ENCODE measurements at regions not wholly inside any gene's neighbourhood (a gene's known extent, or its start where the extent isn't known, plus 50 kb on each side); places are given as distances from the start of the nearest gene placed in this dataset.

GRCh38 chr21:27251752-27252151 lies 284.9 kb upstream of the ADAMTS5 start:
- H3K4me3 Mint-ChIP-seq (ENCODE audit: unreplicated experiment): no peak overlapping the region
- no peaks in the 10 kb centered on the region for H3K36me3 Mint-ChIP-seq (ENCODE audit: low read depth, unreplicated experiment)
- Histone ChIP-seq H3K4me2 (ENCODE audit: low read length) (no peak overlapping the region), H4K20me1 (ENCODE audit: insufficient read depth, low read length) (no peaks in the 10 kb centered on the region), H3K27me3 (ENCODE audit: insufficient read depth, low read length) (no peaks in the 10 kb centered on the region), H3K79me2 (ENCODE audit: insufficient read depth, low read length) (no peaks in the 10 kb centered on the region), H3K36me3 (ENCODE audit: insufficient read depth, low read length) (no peaks in the 10 kb centered on the region), H3K4me3 (ENCODE audit: insufficient read depth, low read depth, low read length) (no peak overlapping the region), H3K9me3 (ENCODE audit: insufficient read depth, low read depth, low read length) (no peaks in the 10 kb centered on the region), H3K4me1 (ENCODE audit: insufficient read depth, low read length) (no peaks in the 10 kb centered on the region), H3K27ac (ENCODE audit: low read depth, low read length) (no peak overlapping the region), H3K9ac (ENCODE audit: low read length) (no peak overlapping the region), H2AFZ (ENCODE audit: low read depth, low read length) (no peak overlapping the region)
- DNase-seq (ENCODE audit: low read depth) (no peak), FAIRE-seq (no peak)
- no peaks in the 10 kb centered on the region for H3K9me3 Mint-ChIP-seq (ENCODE audit: unreplicated experiment)
- H3K27me3 Mint-ChIP-seq (ENCODE audit: low read depth, unreplicated experiment): no peaks in the 10 kb centered on the region
- TF ChIP-seq CTCF (IDR thresholded peaks at IDR 0.05; ENCODE audit: insufficient read depth, low read depth, low read length): no peak
- no peak for TF ChIP-seq EZH2 (IDR thresholded peaks at IDR 0.05; ENCODE audit: insufficient read depth, low read length)
- peaks cover 5% of the 10 kb centered on the region for H3K4me1 Mint-ChIP-seq (ENCODE audit: low read depth, unreplicated experiment)
- H3K27ac Mint-ChIP-seq (ENCODE audit: unreplicated experiment): no peak overlapping the region

- TF ChIP-seq CTCF (IDR thresholded peaks at IDR 0.05; ENCODE audit: insufficient read depth, low read depth, low read length) (no peak), EZH2 (IDR thresholded peaks at IDR 0.05; ENCODE audit: insufficient read depth, low read length) (no peak)
- no peaks in the 10 kb centered on the region for H3K9me3 Mint-ChIP-seq (ENCODE audit: unreplicated experiment)
- H3K79me2 ChIP-seq (ENCODE audit: insufficient read depth, low read length): no peaks in the 10 kb centered on the region
- no peak for FAIRE-seq
- no peaks in the 10 kb centered on the region for H3K36me3 ChIP-seq (ENCODE audit: insufficient read depth, low read length)
- H3K27me3 Mint-ChIP-seq (ENCODE audit: low read depth, unreplicated experiment): no peaks in the 10 kb centered on the region
- H3K27ac ChIP-seq (ENCODE audit: low read depth, low read length): no peak overlapping the region
- H3K9ac ChIP-seq (ENCODE audit: low read length): no peak overlapping the region
- no peaks in the 10 kb centered on the region for H3K36me3 Mint-ChIP-seq (ENCODE audit: low read depth, unreplicated experiment)
- H3K27me3 ChIP-seq (ENCODE audit: insufficient read depth, low read length): no peaks in the 10 kb centered on the region
- H3K4me3 ChIP-seq (ENCODE audit: insufficient read depth, low read depth, low read length): no peak overlapping the region
- DNase-seq (ENCODE audit: low read depth): no peak
- H3K9me3 ChIP-seq (ENCODE audit: insufficient read depth, low read depth, low read length): no peaks in the 10 kb centered on the region
- H3K27ac Mint-ChIP-seq (ENCODE audit: unreplicated experiment): no peak overlapping the region
- H3K4me1 Mint-ChIP-seq (ENCODE audit: low read depth, unreplicated experiment): peaks cover 12% of the 10 kb centered on the region
- no peaks in the 10 kb centered on the region for H4K20me1 ChIP-seq (ENCODE audit: insufficient read depth, low read length)
- no peak overlapping the region for H3K4me3 Mint-ChIP-seq (ENCODE audit: unreplicated experiment)
- no peak overlapping the region for H3K4me2 ChIP-seq (ENCODE audit: low read length)
- no peak overlapping the region for H2AFZ ChIP-seq (ENCODE audit: low read depth, low read length)
- no peaks in the 10 kb centered on the region for H3K4me1 ChIP-seq (ENCODE audit: insufficient read depth, low read length)
These were observed 283.5 kb upstream of the ADAMTS5 start for GRCh38 chr21:27250366-27250765.

- DNase-seq (ENCODE audit: low read depth) (no peak), FAIRE-seq (no peak)
- no peak overlapping the region for H3K27ac ChIP-seq (ENCODE audit: low read depth, low read length)
- Mint-ChIP-seq H3K9me3 (ENCODE audit: unreplicated experiment) (no peaks in the 10 kb centered on the region), H3K27me3 (ENCODE audit: low read depth, unreplicated experiment) (no peaks in the 10 kb centered on the region), H3K27ac (ENCODE audit: unreplicated experiment) (no peak overlapping the region), H3K36me3 (ENCODE audit: low read depth, unreplicated experiment) (no peaks in the 10 kb centered on the region), H3K4me1 (ENCODE audit: low read depth, unreplicated experiment) (peaks cover 12% of the 10 kb centered on the region), H3K4me3 (ENCODE audit: unreplicated experiment) (no peak overlapping the region)
- no peaks in the 10 kb centered on the region for H3K79me2 ChIP-seq (ENCODE audit: insufficient read depth, low read length)
- H3K4me3 ChIP-seq (ENCODE audit: insufficient read depth, low read depth, low read length): no peak overlapping the region
- H4K20me1 ChIP-seq (ENCODE audit: insufficient read depth, low read length): no peaks in the 10 kb centered on the region
- no peak overlapping the region for H2AFZ ChIP-seq (ENCODE audit: low read depth, low read length)
- no peak overlapping the region for H3K9ac ChIP-seq (ENCODE audit: low read length)
- H3K27me3 ChIP-seq (ENCODE audit: insufficient read depth, low read length): no peaks in the 10 kb centered on the region
- no peaks in the 10 kb centered on the region for H3K9me3 ChIP-seq (ENCODE audit: insufficient read depth, low read depth, low read length)
- no peaks in the 10 kb centered on the region for H3K36me3 ChIP-seq (ENCODE audit: insufficient read depth, low read length)
- no peak for TF ChIP-seq CTCF (IDR thresholded peaks at IDR 0.05; ENCODE audit: insufficient read depth, low read depth, low read length)
- TF ChIP-seq EZH2 (IDR thresholded peaks at IDR 0.05; ENCODE audit: insufficient read depth, low read length): no peak
- H3K4me1 ChIP-seq (ENCODE audit: insufficient read depth, low read length): no peaks in the 10 kb centered on the region
- no peak overlapping the region for H3K4me2 ChIP-seq (ENCODE audit: low read length)
These were observed 281.9 kb upstream of the ADAMTS5 start for GRCh38 chr21:27248814-27249213.
